ENCODE measurements at regions not wholly inside any gene's neighbourhood (a gene's known extent, or its start where the extent isn't known, plus 50 kb on each side); places are given as distances from the start of the nearest gene placed in this dataset.

DNA sequence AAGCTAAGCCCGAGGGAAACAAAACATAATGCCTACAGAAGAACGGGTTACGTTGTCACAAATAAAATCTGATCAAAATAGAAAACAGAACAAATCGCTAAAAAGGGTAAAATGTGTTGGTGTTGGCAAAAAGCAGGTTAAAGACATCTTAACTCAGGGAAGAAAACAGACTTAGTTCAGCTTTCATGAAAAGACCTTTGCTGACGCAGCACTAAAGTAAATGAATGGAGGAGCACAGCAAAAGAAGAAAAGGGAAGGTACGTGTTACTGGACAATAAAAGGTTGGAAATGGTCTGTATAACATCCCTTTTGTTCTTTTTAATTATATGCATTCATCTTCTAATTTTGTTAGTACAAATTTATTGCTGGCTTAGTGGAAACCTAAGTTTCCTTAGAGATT is 117.4 kb upstream of the DSEL start:
- intact Hi-C loops (cut with DNase I, micrococcal nuclease) = no loop called here
- TF ChIP-seq, protein P1, sequence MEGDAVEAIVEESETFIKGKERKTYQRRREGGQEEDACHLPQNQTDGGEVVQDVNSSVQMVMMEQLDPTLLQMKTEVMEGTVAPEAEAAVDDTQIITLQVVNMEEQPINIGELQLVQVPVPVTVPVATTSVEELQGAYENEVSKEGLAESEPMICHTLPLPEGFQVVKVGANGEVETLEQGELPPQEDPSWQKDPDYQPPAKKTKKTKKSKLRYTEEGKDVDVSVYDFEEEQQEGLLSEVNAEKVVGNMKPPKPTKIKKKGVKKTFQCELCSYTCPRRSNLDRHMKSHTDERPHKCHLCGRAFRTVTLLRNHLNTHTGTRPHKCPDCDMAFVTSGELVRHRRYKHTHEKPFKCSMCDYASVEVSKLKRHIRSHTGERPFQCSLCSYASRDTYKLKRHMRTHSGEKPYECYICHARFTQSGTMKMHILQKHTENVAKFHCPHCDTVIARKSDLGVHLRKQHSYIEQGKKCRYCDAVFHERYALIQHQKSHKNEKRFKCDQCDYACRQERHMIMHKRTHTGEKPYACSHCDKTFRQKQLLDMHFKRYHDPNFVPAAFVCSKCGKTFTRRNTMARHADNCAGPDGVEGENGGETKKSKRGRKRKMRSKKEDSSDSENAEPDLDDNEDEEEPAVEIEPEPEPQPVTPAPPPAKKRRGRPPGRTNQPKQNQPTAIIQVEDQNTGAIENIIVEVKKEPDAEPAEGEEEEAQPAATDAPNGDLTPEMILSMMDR (IDR thresholded peaks at IDR 0.05) = no peak
- no peak for ATAC-seq
- Histone ChIP-seq H3K4me3 (no peak overlapping the region), H3K9me3 (no peaks in the 10 kb centered on the region), H3K36me3 (ENCODE audit: low read depth) (no peaks in the 10 kb centered on the region), H3K4me1 (ENCODE audit: low read depth) (no peaks in the 10 kb centered on the region)
- no peak for DNase-seq

GRCh38 chr18:67621906-67622305 is 105.4 kb upstream of the DSEL start:
- Histone ChIP-seq H3K9me3 (no peaks in the 10 kb centered on the region), H3K36me3 (ENCODE audit: low read depth) (no peaks in the 10 kb centered on the region), H3K4me1 (ENCODE audit: low read depth) (no peaks in the 10 kb centered on the region), H3K4me3 (no peak overlapping the region)
- TF ChIP-seq, protein P1 (IDR thresholded peaks at IDR 0.05) = no peak
- ATAC-seq (no peak), DNase-seq (no peak)
- intact Hi-C loops (cut with DNase I, micrococcal nuclease) = no loop called here

DNA sequence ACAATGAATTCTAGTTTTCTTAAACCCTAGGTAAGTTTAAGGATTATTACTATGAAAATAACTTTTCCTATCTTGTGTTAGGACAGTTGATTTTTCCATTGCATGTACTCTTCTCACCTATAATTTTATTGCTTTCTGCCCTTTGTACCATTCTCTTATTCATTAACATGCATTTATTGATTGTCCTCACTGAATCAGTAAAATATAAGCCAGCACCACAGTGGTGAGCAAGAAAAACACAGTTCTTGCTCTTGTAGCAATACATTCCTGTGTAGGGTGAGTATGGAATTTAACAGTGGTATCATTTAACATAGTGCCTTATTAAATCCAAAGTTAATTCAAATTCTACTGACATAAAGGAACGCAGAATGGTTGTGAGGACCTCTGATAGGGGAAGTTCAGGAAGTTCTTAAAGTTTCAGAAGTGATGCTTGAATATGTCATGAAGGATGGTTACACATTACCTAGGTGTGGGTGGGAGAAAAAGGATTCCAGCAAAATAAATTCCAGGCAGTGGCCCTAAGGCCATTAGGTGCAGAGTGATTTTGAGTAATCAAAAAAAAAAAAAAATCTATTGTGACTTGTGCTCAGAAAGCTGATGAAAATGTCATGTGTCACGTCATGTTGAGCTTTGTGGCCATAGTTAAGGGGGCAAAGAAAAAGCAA is 104.7 kb upstream of the DSEL start:
- DNase-seq = no peak
- TF ChIP-seq, protein P1 (IDR thresholded peaks at IDR 0.05) = no peak
- ATAC-seq = no peak
- H3K36me3 ChIP-seq (ENCODE audit: low read depth) = no peaks in the 10 kb centered on the region
- H3K9me3 ChIP-seq = no peaks in the 10 kb centered on the region
- intact Hi-C loops (cut with DNase I, micrococcal nuclease) = no loop called here
- H3K4me1 ChIP-seq (ENCODE audit: low read depth) = no peaks in the 10 kb centered on the region
- no peak overlapping the region for H3K4me3 ChIP-seq

DNA sequence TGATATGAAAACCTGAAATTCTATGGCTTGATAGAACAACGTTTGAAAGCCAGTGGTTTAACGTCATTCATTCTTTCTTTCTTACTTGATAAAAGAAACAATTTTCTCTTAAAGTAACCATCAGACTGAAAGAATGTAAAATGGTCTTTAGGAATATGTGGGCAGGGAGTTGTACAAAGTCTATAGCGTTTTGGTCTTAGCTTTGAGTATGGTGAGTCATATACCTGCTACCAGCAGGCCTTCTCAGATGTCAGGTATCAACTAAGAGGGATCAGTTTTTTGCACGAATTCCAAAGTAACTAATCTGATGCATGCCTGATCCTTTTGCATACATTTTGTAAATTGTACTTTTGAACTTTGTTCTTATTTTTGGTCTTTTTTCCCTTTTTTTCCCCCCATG is 101.5 kb upstream of the DSEL start:
- intact Hi-C loops (cut with DNase I, micrococcal nuclease) = no loop called here
- Histone ChIP-seq H3K4me1 (ENCODE audit: low read depth) (no peaks in the 10 kb centered on the region), H3K36me3 (ENCODE audit: low read depth) (no peaks in the 10 kb centered on the region), H3K9me3 (no peaks in the 10 kb centered on the region), H3K4me3 (no peak overlapping the region)
- ATAC-seq = no peak
- DNase-seq = no peak
- TF ChIP-seq, protein P1 (IDR thresholded peaks at IDR 0.05) = no peak

GRCh38 chr18:67615876-67616275 is 99.4 kb upstream of the DSEL start:
- H3K36me3 ChIP-seq (ENCODE audit: low read depth) = no peaks in the 10 kb centered on the region
- ATAC-seq (no peak), DNase-seq (no peak)
- H3K9me3 ChIP-seq = no peaks in the 10 kb centered on the region
- TF ChIP-seq, protein P1 (IDR thresholded peaks at IDR 0.05) = no peak
- intact Hi-C loops (cut with DNase I, micrococcal nuclease) = no loop called here
- H3K4me1 ChIP-seq (ENCODE audit: low read depth) = no peaks in the 10 kb centered on the region
- no peak overlapping the region for H3K4me3 ChIP-seq

GRCh38 chr18:67613731-67614130 is 97.2 kb upstream of the DSEL start:
- Histone ChIP-seq H3K4me1 (ENCODE audit: low read depth) (no peaks in the 10 kb centered on the region), H3K9me3 (no peaks in the 10 kb centered on the region), H3K4me3 (no peak overlapping the region), H3K36me3 (ENCODE audit: low read depth) (no peaks in the 10 kb centered on the region)
- DNase-seq (no peak), ATAC-seq (no peak)
- intact Hi-C loops (cut with DNase I, micrococcal nuclease) = no loop called here
- TF ChIP-seq, protein P1 (IDR thresholded peaks at IDR 0.05) = no peak
